ENCODE measurements at regions not wholly inside any gene's neighbourhood (a gene's known extent, or its start where the extent isn't known, plus 50 kb on each side); places are given as distances from the start of the nearest gene placed in this dataset.

DNA sequence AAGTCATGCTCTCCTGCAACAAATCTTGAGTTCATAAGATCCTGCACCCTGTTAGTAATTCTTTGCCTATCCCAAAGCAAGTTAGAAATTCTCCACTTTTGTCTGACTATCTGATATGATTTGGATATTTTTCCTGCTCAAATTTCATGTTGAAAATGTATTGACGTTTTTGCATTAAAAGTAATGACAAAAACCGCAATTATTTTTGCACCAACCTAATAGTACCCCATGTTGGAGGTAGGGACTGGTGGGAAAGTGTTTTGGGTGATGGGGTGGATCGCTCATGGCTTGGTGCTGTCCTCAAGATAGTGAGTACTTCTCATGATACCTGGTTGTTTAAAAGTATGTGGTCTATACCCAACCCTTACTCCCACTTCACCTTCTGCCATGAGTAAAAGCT is 713.4 kb downstream of the CDH18 start:
- TF ChIP-seq, protein P1, sequence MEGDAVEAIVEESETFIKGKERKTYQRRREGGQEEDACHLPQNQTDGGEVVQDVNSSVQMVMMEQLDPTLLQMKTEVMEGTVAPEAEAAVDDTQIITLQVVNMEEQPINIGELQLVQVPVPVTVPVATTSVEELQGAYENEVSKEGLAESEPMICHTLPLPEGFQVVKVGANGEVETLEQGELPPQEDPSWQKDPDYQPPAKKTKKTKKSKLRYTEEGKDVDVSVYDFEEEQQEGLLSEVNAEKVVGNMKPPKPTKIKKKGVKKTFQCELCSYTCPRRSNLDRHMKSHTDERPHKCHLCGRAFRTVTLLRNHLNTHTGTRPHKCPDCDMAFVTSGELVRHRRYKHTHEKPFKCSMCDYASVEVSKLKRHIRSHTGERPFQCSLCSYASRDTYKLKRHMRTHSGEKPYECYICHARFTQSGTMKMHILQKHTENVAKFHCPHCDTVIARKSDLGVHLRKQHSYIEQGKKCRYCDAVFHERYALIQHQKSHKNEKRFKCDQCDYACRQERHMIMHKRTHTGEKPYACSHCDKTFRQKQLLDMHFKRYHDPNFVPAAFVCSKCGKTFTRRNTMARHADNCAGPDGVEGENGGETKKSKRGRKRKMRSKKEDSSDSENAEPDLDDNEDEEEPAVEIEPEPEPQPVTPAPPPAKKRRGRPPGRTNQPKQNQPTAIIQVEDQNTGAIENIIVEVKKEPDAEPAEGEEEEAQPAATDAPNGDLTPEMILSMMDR (conservative IDR thresholded peaks at IDR 0.05 in 1 of 2, IDR thresholded peaks at IDR 0.05 in 1 of 2; ENCODE audit: low read depth in 1 of 2, low read length in 2 of 2), result no peak
- no peak for TF ChIP-seq EZH2 (IDR thresholded peaks at IDR 0.05; ENCODE audit: low read length, missing control alignments)
